Activated naive CD8-positive, alpha-beta T cell treated with anti-CD3 and anti-CD28 coated beads, Interleukin-2, amount 10 ng/mL, durations not matched to agents 7 days and 5 days (primary cell): ENCODE measurements at regions not wholly inside any gene's neighbourhood (a gene's known extent, or its start where the extent isn't known, plus 50 kb on each side); places are given as distances from the start of the nearest gene placed in this dataset.

Source experiments
- ATAC-seq: fragments of 150-1000 bp; cut with Tn5 transposase; one replicate; pipeline ENCODE4 v1.10.0; 2021; ENCODE audit warnings: low read depth, moderate library complexity
- POLR2A ChIA-PET: fragments of 350-600 bp; sonication (Branson Sonifier 250); formaldehyde crosslinking; loops from one replicate; lab custom pipeline; 2021; ENCODE audit warnings: antibody characterized with exemption; lab: Charles Lee
- DNase-seq: peaks from one replicate; pipeline ENCODE4 v3.0.0; 2021
- H3K27ac Mint-ChIP-seq: one replicate; pipeline ENCODE4 v1.8.0; 2022; ENCODE audit warnings: mild to moderate bottlenecking, mixed read lengths
- H3K27me3 Mint-ChIP-seq: one replicate; pipeline ENCODE4 v1.8.0; 2022; ENCODE audit warnings: mild to moderate bottlenecking, moderate library complexity, mixed read lengths
- H3K36me3 Mint-ChIP-seq: one replicate; pipeline ENCODE4 v1.8.0; 2021; ENCODE audit warnings: mild to moderate bottlenecking, mixed read lengths
- H3K4me1 Mint-ChIP-seq: one replicate; pipeline ENCODE4 v1.8.0; 2021; ENCODE audit warnings: mixed read lengths
- H3K4me3 Mint-ChIP-seq: one replicate; pipeline ENCODE4 v1.8.0; 2022; ENCODE audit warnings: mild to moderate bottlenecking, moderate library complexity, mixed read lengths
- H3K9me3 Mint-ChIP-seq: one replicate; pipeline ENCODE4 v1.8.0; 2021; ENCODE audit warnings: mixed read lengths

DNA sequence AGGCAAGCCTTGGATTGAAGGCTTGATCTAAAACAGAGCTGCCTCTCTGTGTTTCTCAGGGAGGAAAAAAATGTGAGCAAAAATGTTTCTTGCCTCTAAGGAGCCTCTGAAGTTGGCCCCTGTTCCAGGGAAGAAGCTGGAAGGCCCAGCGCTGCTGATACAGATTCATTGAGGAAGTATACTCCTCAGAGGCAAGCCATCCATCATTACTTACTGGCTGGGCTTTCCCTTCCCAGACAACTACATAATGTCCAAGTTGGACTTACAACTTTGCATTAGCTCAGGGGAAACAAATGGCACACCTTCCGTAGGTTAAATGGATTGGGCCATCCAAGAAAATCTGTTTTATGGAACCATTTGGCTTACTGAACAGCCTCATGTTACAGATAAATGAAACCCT is 263.7 kb upstream of the SEL1L start:
- no peak for ATAC-seq
- POLR2A ChIA-PET = no interaction called here

DNA sequence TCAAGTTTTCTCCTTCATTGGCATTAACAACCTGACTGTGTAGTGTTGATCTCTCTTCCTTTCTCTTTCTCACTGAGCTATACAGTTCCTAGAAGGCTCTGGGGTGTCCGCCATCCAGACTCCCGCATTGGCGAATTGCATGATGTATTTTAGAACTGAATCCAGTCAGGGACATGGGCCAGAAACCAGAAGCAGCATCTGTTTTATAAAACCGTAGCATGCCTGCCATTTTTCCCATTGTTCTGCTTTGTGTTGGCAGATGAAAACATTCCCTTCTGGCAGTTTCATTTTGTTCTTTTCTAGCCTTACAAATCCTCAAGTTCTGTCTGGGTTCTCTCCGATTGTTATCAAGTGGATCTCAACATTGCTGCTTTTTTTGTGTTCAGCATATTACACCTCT is 268.3 kb upstream of the SEL1L start:
- no peak for DNase-seq
- H3K36me3 Mint-ChIP-seq = no peaks in the 10 kb centered on the region
- no peaks in the 10 kb centered on the region for H3K9me3 Mint-ChIP-seq
- no peak overlapping the region for H3K27ac Mint-ChIP-seq
- POLR2A ChIA-PET = no interaction called here
- ATAC-seq = no peak
- H3K4me1 Mint-ChIP-seq = no peaks in the 10 kb centered on the region
- H3K27me3 Mint-ChIP-seq = no peaks in the 10 kb centered on the region
- no peak overlapping the region for H3K4me3 Mint-ChIP-seq

More for the DNA sequence above, 263.7 kb upstream of the SEL1L start:
- Mint-ChIP-seq H3K27me3 (no peaks in the 10 kb centered on the region), H3K4me3 (no peak overlapping the region), H3K9me3 (no peaks in the 10 kb centered on the region), H3K4me1 (no peaks in the 10 kb centered on the region), H3K36me3 (no peaks in the 10 kb centered on the region), H3K27ac (no peak overlapping the region)
- DNase-seq = no peak

DNA sequence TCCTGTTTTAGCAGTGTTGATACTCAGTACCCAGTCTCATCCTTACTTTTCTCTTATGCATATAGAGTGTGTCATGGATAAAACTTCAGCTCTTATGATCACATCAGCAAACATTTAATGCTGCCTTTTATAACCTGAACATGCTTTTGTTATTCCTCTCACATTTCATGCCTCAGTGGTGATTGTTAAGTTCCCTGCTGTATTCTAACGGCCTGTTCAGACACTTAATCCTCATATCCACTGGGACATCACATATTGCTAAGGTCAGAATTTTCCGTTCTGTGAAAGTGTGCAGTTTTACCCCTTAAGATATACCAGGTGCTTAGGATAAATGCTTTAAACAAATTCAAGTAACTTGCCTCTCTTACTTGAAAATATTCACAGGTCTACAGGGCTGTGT is 268.7 kb upstream of the SEL1L start:
- Mint-ChIP-seq H3K4me3 (no peak overlapping the region), H3K36me3 (no peaks in the 10 kb centered on the region), H3K9me3 (no peaks in the 10 kb centered on the region), H3K4me1 (no peaks in the 10 kb centered on the region), H3K27me3 (no peaks in the 10 kb centered on the region), H3K27ac (no peak overlapping the region)
- DNase-seq (no peak), ATAC-seq (no peak)
- POLR2A ChIA-PET = no interaction called here

DNA sequence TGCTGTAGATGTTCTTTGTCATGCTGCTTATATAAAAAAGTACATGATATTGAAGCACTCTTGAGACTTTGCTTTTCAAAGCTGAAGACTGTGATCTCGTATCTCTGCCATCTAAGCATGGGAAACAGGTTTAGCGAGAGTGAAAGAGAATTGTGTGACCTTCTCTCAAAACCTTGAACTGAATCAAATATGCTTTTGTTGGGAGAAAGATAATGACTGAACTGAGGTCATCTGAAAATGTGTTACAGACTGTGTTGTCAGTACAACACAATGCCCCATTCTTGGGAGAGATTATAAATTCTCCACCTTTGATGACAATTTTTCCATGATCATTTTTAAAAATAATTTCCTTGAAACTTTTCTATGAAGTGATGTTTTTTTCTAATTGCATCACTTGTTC is 272.1 kb upstream of the SEL1L start:
- ATAC-seq = no peak
- DNase-seq = no peak
- POLR2A ChIA-PET = no interaction called here
- no peaks in the 10 kb centered on the region for H3K27me3 Mint-ChIP-seq
- no peaks in the 10 kb centered on the region for H3K9me3 Mint-ChIP-seq
- no peaks in the 10 kb centered on the region for H3K4me1 Mint-ChIP-seq
- no peak overlapping the region for H3K27ac Mint-ChIP-seq
- H3K4me3 Mint-ChIP-seq = no peak overlapping the region
- no peaks in the 10 kb centered on the region for H3K36me3 Mint-ChIP-seq

DNA sequence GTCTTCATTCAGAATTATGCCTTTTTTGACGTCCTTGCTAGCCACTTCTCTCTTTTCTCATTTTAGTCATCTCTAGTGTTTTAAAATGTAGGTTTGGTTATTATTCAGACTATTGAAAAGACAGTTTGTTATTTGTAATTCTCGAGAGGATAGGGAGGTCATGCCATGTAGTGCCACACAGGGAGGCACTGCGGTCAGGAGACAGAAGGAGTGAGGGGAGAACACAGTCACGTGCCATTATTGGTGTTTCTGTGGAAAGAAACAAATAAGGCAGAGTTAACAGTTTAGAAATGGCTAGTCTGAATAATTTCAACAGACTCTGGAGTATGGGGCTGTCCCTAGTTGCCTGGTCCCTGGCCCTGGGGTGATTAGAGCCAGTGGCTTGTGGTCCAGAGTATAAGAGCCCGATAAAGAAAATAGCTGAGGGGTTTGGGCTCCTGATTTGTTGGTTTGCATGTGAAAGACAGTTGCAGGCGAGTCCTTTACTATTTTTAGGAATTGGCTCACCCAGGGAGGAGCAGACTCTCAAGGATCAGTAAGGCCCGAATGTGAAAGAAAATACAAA is 278.1 kb upstream of the SEL1L start:
- Mint-ChIP-seq H3K4me3 (no peak overlapping the region), H3K4me1 (no peaks in the 10 kb centered on the region), H3K27ac (no peak overlapping the region), H3K36me3 (no peaks in the 10 kb centered on the region), H3K9me3 (peaks cover 5% of the 10 kb centered on the region), H3K27me3 (no peaks in the 10 kb centered on the region)
- ATAC-seq (no peak), DNase-seq (no peak)
- POLR2A ChIA-PET = no interaction called here

DNA sequence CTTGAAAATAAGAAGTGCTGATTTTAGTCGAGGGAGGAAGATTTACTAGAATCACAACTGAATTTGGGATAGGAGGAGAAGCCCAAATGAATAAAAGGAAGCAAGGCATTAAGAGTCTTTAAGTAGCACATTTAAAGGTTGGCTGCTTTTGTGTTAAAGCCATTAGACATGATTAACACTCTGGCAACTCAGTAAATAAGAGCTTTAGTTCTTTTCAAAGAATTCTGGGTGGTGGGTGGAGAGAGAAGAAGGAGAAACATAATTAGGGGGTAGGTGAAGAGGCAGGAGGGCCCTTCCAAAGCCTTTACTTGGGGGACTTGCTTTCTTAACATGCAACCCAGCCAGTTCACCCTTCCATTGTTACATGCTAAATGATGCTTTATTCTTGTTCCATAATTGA is 284.6 kb upstream of the SEL1L start:
- Mint-ChIP-seq H3K4me1 (no peaks in the 10 kb centered on the region), H3K27me3 (no peaks in the 10 kb centered on the region), H3K4me3 (no peak overlapping the region), H3K27ac (no peak overlapping the region), H3K36me3 (no peaks in the 10 kb centered on the region), H3K9me3 (peaks cover 5% of the 10 kb centered on the region)
- ATAC-seq = no peak
- POLR2A ChIA-PET = no interaction called here
- no peak for DNase-seq

DNA sequence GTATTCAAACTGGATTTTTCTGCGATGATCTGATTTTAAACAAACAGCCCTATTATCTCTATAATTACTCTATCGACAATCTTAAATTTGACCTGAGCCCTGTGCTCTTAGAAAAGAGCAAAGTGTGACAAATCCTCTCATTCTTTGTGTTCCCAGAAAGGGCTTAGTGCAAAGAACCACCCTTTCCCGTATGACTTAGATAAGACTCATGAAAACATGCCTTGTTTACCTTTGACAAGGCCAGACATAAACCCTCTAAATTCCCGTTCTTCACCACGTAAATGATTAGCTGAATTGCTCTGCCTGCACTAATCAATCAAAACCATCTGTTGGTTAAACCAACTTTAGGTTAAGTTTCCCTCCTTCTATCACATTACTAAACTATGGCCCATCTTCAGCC is 285.7 kb upstream of the SEL1L start:
- Mint-ChIP-seq H3K9me3 (peaks cover 3% of the 10 kb centered on the region), H3K36me3 (no peaks in the 10 kb centered on the region), H3K27me3 (no peaks in the 10 kb centered on the region), H3K4me1 (no peaks in the 10 kb centered on the region), H3K4me3 (no peak overlapping the region), H3K27ac (no peak overlapping the region)
- DNase-seq (no peak), ATAC-seq (no peak)
- POLR2A ChIA-PET = no interaction called here

DNA sequence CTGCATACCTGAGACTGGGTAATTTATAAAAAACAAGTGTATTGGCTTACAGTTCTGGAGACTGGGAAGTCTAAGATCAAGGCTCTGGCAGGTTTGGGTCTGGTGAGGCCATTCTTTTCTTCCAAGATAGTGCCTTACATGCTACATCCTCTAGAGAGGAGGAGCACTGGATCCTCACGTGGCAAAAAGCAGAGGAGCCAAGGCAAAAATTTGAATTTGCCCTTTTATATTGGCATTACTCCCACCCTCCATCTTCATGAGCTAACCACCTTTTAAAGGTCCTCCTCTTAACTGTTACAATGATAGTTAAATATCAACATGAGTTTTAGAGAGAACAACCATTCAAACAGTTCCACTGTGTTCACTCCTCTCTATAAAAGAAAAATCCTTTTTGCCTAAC is 286.3 kb upstream of the SEL1L start:
- ATAC-seq = no peak
- Mint-ChIP-seq H3K36me3 (no peaks in the 10 kb centered on the region), H3K4me3 (no peak overlapping the region), H3K9me3 (peaks cover 3% of the 10 kb centered on the region), H3K27me3 (no peaks in the 10 kb centered on the region), H3K4me1 (no peaks in the 10 kb centered on the region), H3K27ac (no peak overlapping the region)
- POLR2A ChIA-PET = no interaction called here
- no peak for DNase-seq

DNA sequence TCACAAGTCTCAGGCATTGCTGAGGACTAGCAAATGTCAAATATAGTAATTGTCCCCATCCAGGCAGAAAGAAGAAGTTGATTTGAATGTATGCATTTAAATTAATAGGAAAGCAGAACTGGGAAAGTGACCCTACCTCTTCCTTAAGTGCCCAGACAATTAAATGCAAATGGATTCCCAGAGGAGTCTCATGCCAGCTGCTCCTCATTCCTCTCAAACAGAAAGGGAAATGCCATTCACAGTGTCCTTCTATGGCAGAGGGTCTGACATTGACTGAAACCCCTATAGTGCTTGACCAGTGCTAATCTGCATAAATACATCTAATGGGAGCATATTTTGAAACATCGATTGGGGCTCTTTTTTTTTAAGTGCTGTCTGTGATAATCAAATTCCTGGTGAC is 292.4 kb upstream of the SEL1L start:
- Mint-ChIP-seq H3K4me3 (no peak overlapping the region), H3K27me3 (no peaks in the 10 kb centered on the region), H3K27ac (no peak overlapping the region), H3K9me3 (peaks cover 11% of the 10 kb centered on the region), H3K4me1 (no peaks in the 10 kb centered on the region), H3K36me3 (no peaks in the 10 kb centered on the region)
- no peak for ATAC-seq
- no peak for DNase-seq
- POLR2A ChIA-PET = no interaction called here

DNA sequence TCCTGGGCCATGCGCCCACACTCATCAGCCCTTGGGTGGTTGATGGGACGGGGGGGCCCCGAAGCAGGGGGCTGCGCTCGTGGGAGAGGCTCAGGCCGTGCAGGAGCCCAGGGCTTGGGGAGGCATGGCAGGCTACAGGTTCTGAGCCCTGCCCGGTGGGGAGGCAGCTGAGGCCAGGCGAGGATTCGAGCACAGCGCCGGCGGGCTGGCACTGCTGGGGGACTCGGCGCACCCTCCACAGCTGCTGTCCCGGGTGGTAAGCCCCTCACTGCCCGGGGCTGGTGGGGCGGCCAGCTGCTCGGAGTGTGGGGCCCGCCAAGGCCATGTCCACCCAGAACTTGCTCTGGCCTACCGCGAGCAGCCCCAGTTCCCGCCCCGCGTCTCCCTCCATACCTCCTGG is 295.8 kb upstream of the SEL1L start:
- ATAC-seq (no peak), DNase-seq (no peak)
- no peak overlapping the region for H3K4me3 Mint-ChIP-seq
- H3K4me1 Mint-ChIP-seq = no peaks in the 10 kb centered on the region
- no peak overlapping the region for H3K27ac Mint-ChIP-seq
- no peaks in the 10 kb centered on the region for H3K27me3 Mint-ChIP-seq
- POLR2A ChIA-PET = no interaction called here
- peaks cover 11% of the 10 kb centered on the region for H3K9me3 Mint-ChIP-seq
- H3K36me3 Mint-ChIP-seq = no peaks in the 10 kb centered on the region

DNA sequence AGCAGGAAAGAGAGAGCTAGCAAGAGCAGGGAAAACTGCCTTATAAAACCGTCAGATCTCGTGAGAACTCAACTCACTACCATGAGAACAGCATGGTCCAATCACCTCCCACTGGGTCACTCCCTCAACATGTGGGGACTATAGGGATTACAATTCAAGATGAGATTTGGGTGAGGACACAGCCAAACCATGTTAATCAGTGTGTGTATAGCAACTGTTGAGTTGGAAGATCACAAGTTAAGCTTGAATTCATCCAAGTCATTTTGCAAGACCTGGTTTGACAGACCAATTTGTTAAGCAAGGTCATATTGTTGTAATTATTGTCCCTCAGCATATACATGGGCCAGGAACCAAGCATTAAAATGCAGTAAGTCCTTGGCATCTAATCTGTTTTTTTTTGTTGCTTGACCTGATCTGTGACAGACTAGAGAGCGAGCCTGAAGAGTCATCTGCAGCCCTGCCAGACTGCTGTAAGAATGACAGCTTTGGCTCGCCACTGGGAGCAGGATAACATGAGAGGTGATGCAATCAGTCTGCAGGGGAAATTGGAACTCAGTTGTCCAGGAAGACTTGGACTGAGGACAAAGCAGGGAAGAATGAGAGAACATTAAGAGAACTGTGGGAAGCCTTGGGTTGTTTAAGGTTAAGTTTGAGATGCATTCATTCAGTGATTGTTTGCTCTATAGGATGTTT is 297.6 kb upstream of the SEL1L start:
- ATAC-seq (no peak), DNase-seq (no peak)
- no peaks in the 10 kb centered on the region for H3K36me3 Mint-ChIP-seq
- POLR2A ChIA-PET = no interaction called here
- H3K27me3 Mint-ChIP-seq = no peaks in the 10 kb centered on the region
- peaks cover 16% of the 10 kb centered on the region for H3K9me3 Mint-ChIP-seq
- no peaks in the 10 kb centered on the region for H3K4me1 Mint-ChIP-seq
- H3K27ac Mint-ChIP-seq = no peak overlapping the region
- no peak overlapping the region for H3K4me3 Mint-ChIP-seq

DNA sequence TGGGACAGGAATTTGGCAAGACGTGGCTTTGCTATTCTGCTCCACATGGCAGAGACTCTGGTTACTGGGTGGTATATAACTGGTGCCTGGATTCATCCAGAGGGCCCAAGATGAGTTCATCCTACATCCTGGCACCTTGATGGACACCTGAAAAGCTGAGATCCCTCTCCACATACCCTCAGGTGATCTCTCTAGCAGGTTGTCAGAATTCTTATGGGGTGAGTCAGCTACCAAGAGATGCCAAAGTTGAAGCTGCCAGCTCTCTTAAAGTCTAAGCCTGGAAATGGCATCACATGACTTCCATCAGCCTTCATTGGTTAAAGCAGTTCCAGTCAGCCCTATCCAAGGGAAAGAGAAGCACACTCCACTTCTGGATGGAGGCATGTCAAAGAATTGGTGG is 300.7 kb upstream of the SEL1L start:
- no peak for DNase-seq
- H3K27me3 Mint-ChIP-seq = no peaks in the 10 kb centered on the region
- H3K36me3 Mint-ChIP-seq = no peaks in the 10 kb centered on the region
- no peaks in the 10 kb centered on the region for H3K4me1 Mint-ChIP-seq
- peaks cover 6% of the 10 kb centered on the region for H3K9me3 Mint-ChIP-seq
- POLR2A ChIA-PET = no interaction called here
- no peak for ATAC-seq
- no peak overlapping the region for H3K4me3 Mint-ChIP-seq
- H3K27ac Mint-ChIP-seq = no peak overlapping the region

DNA sequence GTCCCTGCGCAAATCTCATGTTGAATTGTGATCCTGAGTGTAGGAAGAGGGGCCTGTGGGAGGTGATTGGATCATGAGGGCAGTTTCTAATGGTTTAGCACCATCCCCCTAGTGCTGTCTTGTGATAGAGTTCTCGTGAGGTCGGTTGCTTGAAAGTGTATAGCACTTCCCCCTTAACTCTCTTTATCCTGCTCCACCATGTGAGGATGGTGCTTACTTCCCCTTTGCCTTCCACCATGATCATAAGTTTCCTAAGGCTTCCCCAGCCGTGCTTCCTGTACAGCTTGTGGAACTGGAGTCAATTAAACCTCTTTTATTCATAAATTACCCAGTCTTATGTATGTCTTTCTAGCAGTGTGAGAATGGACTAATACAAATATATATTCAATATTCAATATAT is 303.7 kb upstream of the SEL1L start:
- no peak overlapping the region for H3K27ac Mint-ChIP-seq
- H3K9me3 Mint-ChIP-seq = peaks cover 6% of the 10 kb centered on the region
- no peaks in the 10 kb centered on the region for H3K4me1 Mint-ChIP-seq
- no peak overlapping the region for H3K4me3 Mint-ChIP-seq
- no peak for ATAC-seq
- no peaks in the 10 kb centered on the region for H3K27me3 Mint-ChIP-seq
- POLR2A ChIA-PET = no interaction called here
- DNase-seq = no peak
- H3K36me3 Mint-ChIP-seq = no peaks in the 10 kb centered on the region

DNA sequence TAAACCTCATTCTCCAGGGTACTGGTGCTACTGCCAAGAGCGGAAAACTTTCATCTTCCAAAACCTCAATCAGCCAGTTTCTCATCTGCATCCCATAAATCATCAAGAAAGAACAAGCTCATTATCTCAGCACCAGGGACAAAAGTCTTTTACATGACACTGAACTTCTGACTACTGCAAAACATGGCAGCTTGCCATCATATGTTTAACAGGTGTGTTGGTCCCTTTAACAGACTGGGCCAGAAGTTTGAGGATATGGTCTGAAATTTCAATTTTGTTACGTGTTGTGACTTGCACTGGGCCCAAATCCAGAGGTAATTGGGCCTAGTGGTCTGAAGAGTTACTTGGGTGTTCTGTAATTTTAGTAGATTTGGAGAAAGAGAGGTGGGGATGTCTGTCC is 305.4 kb upstream of the SEL1L start:
- ATAC-seq = no peak
- no peak overlapping the region for H3K4me3 Mint-ChIP-seq
- no peaks in the 10 kb centered on the region for H3K4me1 Mint-ChIP-seq
- POLR2A ChIA-PET = no interaction called here
- no peaks in the 10 kb centered on the region for H3K36me3 Mint-ChIP-seq
- no peak for DNase-seq
- no peaks in the 10 kb centered on the region for H3K27me3 Mint-ChIP-seq
- no peak overlapping the region for H3K27ac Mint-ChIP-seq
- H3K9me3 Mint-ChIP-seq = peaks cover 10% of the 10 kb centered on the region
